ENCODE measurements at regions not wholly inside any gene's neighbourhood (a gene's known extent, or its start where the extent isn't known, plus 50 kb on each side); places are given as distances from the start of the nearest gene placed in this dataset.
A peak's percentile ranks its signal among the peaks of the same experiment; 100 is the strongest.

GRCh38 chr18:43396266-43396665 is 119.0 kb upstream of the SYT4 start:
- Histone ChIP-seq H3K36me3 (ENCODE audit: control insufficient read depth, insufficient read depth, low read length) (no peaks in the 10 kb centered on the region), H3K27me3 (replicated peaks; ENCODE audit: control insufficient read depth, insufficient read depth, low read length) (no peaks in the 10 kb centered on the region), H3K4me3 (replicated peaks; ENCODE audit: low read depth, low read length) (no peak overlapping the region)
- DNase-seq (ENCODE audit: extremely low read depth, insufficient read length), result no peak
- TF ChIP-seq, protein P1, sequence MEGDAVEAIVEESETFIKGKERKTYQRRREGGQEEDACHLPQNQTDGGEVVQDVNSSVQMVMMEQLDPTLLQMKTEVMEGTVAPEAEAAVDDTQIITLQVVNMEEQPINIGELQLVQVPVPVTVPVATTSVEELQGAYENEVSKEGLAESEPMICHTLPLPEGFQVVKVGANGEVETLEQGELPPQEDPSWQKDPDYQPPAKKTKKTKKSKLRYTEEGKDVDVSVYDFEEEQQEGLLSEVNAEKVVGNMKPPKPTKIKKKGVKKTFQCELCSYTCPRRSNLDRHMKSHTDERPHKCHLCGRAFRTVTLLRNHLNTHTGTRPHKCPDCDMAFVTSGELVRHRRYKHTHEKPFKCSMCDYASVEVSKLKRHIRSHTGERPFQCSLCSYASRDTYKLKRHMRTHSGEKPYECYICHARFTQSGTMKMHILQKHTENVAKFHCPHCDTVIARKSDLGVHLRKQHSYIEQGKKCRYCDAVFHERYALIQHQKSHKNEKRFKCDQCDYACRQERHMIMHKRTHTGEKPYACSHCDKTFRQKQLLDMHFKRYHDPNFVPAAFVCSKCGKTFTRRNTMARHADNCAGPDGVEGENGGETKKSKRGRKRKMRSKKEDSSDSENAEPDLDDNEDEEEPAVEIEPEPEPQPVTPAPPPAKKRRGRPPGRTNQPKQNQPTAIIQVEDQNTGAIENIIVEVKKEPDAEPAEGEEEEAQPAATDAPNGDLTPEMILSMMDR (IDR thresholded peaks at IDR 0.05; ENCODE audit: insufficient read depth, low read length, poor library complexity, severe bottlenecking), result peak; percentile 15

DNA sequence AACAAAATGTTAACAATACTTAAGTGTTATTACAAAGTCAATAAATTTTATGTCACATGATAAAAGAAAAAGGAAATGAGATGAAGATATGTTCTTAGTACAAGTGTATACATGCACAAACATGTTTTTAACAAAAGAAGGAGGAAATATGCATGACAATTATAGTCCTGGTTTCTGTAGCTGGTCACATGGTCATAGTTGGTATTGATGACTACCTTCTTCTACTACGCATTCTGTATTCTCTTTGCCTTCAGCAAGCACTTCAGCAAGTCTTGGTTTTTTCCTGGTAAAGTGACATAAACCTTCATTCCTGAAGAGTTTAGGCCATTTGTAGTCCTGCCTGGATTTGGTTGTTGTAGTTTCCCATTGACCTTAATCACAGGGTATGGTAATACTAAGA is 121.3 kb upstream of the SYT4 start:
- Histone ChIP-seq H3K4me3 (replicated peaks; ENCODE audit: low read depth, low read length) (no peak overlapping the region), H3K36me3 (ENCODE audit: control insufficient read depth, insufficient read depth, low read length) (no peaks in the 10 kb centered on the region), H3K27me3 (replicated peaks; ENCODE audit: control insufficient read depth, insufficient read depth, low read length) (no peaks in the 10 kb centered on the region)
- TF ChIP-seq, protein P1 (IDR thresholded peaks at IDR 0.05; ENCODE audit: insufficient read depth, low read length, poor library complexity, severe bottlenecking), result no peak
- no peak for DNase-seq (ENCODE audit: extremely low read depth, insufficient read length)

- H3K27me3 ChIP-seq (replicated peaks; ENCODE audit: control insufficient read depth, insufficient read depth, low read length), result no peaks in the 10 kb centered on the region
- H3K4me3 ChIP-seq (replicated peaks; ENCODE audit: low read depth, low read length), result no peak overlapping the region
- H3K36me3 ChIP-seq (ENCODE audit: control insufficient read depth, insufficient read depth, low read length), result no peaks in the 10 kb centered on the region
- TF ChIP-seq, protein P1 (IDR thresholded peaks at IDR 0.05; ENCODE audit: insufficient read depth, low read length, poor library complexity, severe bottlenecking), result no peak
- no peak for DNase-seq (ENCODE audit: extremely low read depth, insufficient read length)
Measured at GRCh38 chr18:43405097-43405496, 127.8 kb upstream of the SYT4 start.

GRCh38 chr18:43414006-43414405 is 136.7 kb upstream of the SYT4 start:
- no peaks in the 10 kb centered on the region for H3K36me3 ChIP-seq (ENCODE audit: control insufficient read depth, insufficient read depth, low read length)
- H3K27me3 ChIP-seq (replicated peaks; ENCODE audit: control insufficient read depth, insufficient read depth, low read length), result no peaks in the 10 kb centered on the region
- no peak overlapping the region for H3K4me3 ChIP-seq (replicated peaks; ENCODE audit: low read depth, low read length)
- DNase-seq (ENCODE audit: extremely low read depth, insufficient read length), result no peak
- TF ChIP-seq, protein P1 (IDR thresholded peaks at IDR 0.05; ENCODE audit: insufficient read depth, low read length, poor library complexity, severe bottlenecking), result no peak

DNA sequence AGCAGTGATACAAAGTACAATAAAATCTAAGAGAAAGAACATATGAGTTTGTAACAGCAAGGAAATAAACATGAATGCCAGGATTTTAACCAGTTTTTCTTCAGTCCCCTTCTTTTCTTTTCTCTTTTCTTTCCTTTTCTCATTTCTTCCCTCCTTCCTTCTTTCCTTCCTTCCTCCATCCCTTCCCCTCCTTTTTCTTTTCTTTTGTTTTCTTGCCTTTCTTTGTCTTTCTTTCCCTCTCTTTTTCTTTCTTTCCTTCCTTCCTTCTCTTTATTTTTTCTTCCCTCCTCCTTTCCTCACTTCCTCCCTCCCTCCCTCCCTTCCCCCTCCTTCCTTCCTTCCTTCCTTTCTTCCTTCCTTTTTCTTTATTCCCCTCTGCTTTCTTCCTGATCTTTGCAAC is 142.8 kb upstream of the SYT4 start:
- TF ChIP-seq, protein P1 (IDR thresholded peaks at IDR 0.05; ENCODE audit: insufficient read depth, low read length, poor library complexity, severe bottlenecking), result no peak
- H3K4me3 ChIP-seq (replicated peaks; ENCODE audit: low read depth, low read length), result no peak overlapping the region
- H3K27me3 ChIP-seq (replicated peaks; ENCODE audit: control insufficient read depth, insufficient read depth, low read length), result no peaks in the 10 kb centered on the region
- DNase-seq (ENCODE audit: extremely low read depth, insufficient read length), result no peak
- no peaks in the 10 kb centered on the region for H3K36me3 ChIP-seq (ENCODE audit: control insufficient read depth, insufficient read depth, low read length)

GRCh38 chr18:43420950-43421349 is 143.7 kb upstream of the SYT4 start:
- H3K4me3 ChIP-seq (replicated peaks; ENCODE audit: low read depth, low read length), result no peak overlapping the region
- no peaks in the 10 kb centered on the region for H3K27me3 ChIP-seq (replicated peaks; ENCODE audit: control insufficient read depth, insufficient read depth, low read length)
- TF ChIP-seq, protein P1 (IDR thresholded peaks at IDR 0.05; ENCODE audit: insufficient read depth, low read length, poor library complexity, severe bottlenecking), result peak; percentile 36
- H3K36me3 ChIP-seq (ENCODE audit: control insufficient read depth, insufficient read depth, low read length), result no peaks in the 10 kb centered on the region
- DNase-seq (ENCODE audit: extremely low read depth, insufficient read length), result no peak

Measured in GM06990 (cell line).